Astrocyte of the cerebellum (primary cell): ENCODE measurements at regions not wholly inside any gene's neighbourhood (a gene's known extent, or its start where the extent isn't known, plus 50 kb on each side); places are given as distances from the start of the nearest gene placed in this dataset.
"Not testable (repeated sequence)": the region's sequence is repeated elsewhere in the genome, so short reads cannot be mapped to it uniquely, and the experiment has no call there.

Source experiments
- DNase-seq: peaks from one replicate; pipeline ENCODE4 v3.0.0-alpha.2; 2011; ENCODE audit warnings: low read depth
- H3K4me3 ChIP-seq: 2 replicates; pipeline ENCODE4 v1.5.1; 2011; ENCODE audit warnings: mild to moderate bottlenecking, low read depth, low read length, moderate library complexity
- CTCF ChIP-seq: IDR thresholded peaks from 2 replicates; pipeline ENCODE4 v1.5.1; 2012; ENCODE audit warnings: low read length, low read depth, moderate library complexity, mild to moderate bottlenecking; ENCODE audit errors: missing control alignments
- in situ Hi-C: cut with HindIII; loops from 2 replicates; pipeline ENCODE4 v1.10.0; 2017; ENCODE audit warnings: low sequenced_read_pairs

GRCh38 chr9:90175257-90175656 is 467.4 kb downstream of the DIRAS2 start:
- in situ Hi-C loops = no loop called here
- DNase-seq = no peak
- no peak overlapping the region for H3K4me3 ChIP-seq
- TF ChIP-seq CTCF = no peak

- in situ Hi-C loops = no loop called here
- no peak for TF ChIP-seq CTCF
- no peak overlapping the region for H3K4me3 ChIP-seq
- no peak for DNase-seq
Observed at GRCh38 chr9:90175865-90176264, 466.8 kb downstream of the DIRAS2 start.

- in situ Hi-C loops = no loop called here
- no peak overlapping the region for H3K4me3 ChIP-seq
- no peak for DNase-seq
- no peak for TF ChIP-seq CTCF
Observed at GRCh38 chr9:90176901-90177300, 465.7 kb downstream of the DIRAS2 start.

GRCh38 chr9:90180381-90180780 is 462.2 kb downstream of the DIRAS2 start:
- in situ Hi-C loops = no loop called here
- no peak for TF ChIP-seq CTCF
- no peak for DNase-seq
- H3K4me3 ChIP-seq = no peak overlapping the region

- H3K4me3 ChIP-seq = no peak overlapping the region
- DNase-seq = no peak
- TF ChIP-seq CTCF = no peak
- in situ Hi-C loops = no loop called here
Observed at GRCh38 chr9:90188656-90189055, 454.0 kb downstream of the DIRAS2 start.

- TF ChIP-seq CTCF = no peak
- DNase-seq = no peak
- in situ Hi-C loops = no loop called here
- no peak overlapping the region for H3K4me3 ChIP-seq
Observed at GRCh38 chr9:90189306-90189705, 453.3 kb downstream of the DIRAS2 start.

GRCh38 chr9:90192465-90192864 is 450.2 kb downstream of the DIRAS2 start:
- H3K4me3 ChIP-seq, in situ Hi-C loops: not testable (repeated sequence)

More at GRCh38 chr9:90192465-90192864, 450.2 kb downstream of the DIRAS2 start:
- DNase-seq = not testable (repeated sequence)
